Amniotic epithelial cell (primary cell): ENCODE measurements at regions not wholly inside any gene's neighbourhood (a gene's known extent, or its start where the extent isn't known, plus 50 kb on each side); places are given as distances from the start of the nearest gene placed in this dataset.

Experiments
- DNase-seq: peaks from one replicate; pipeline ENCODE4 v3.0.0-alpha.2; 2010; ENCODE audit warnings: low read depth

DNA sequence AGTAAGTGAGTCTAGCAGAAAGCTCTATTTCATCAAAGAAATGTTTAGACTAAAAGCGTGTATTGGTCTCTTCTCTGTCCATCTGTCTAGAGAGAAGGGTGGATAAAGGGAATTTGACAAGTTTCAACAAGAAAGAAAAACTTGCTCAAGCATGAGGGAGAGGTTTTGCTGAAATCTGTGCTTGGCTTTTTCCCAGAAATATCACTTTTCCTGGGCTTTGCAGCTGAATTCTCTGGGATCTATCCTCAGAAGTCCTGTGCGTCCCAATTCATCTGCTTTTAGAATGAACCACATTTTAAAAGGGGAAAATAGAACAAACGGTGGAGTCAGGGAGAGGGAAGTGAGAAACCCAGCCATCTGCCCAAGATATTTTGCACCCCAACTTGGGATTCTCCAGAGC, 59.6 kb upstream of the CELF2 start:
- no peak for DNase-seq

DNA sequence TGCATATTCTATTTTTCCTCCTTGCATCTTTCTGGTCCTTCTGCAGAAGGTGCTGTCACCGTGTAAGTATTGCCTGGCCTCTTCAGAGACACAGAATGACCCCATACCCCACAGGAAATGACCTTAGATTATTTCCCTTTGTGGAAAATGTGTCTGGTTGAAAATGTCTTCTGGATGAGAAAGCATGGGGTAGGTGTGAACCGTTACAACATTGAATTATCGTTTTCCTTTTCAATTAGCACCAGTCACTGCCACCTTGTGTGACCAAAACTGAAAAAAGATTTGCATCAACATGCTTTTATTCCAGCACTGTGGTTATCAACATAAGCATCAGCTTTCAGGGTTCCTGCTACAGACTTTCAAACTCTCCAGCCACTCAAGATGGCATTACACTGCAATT, 58.0 kb upstream of the CELF2 start:
- no peak for DNase-seq

DNA sequence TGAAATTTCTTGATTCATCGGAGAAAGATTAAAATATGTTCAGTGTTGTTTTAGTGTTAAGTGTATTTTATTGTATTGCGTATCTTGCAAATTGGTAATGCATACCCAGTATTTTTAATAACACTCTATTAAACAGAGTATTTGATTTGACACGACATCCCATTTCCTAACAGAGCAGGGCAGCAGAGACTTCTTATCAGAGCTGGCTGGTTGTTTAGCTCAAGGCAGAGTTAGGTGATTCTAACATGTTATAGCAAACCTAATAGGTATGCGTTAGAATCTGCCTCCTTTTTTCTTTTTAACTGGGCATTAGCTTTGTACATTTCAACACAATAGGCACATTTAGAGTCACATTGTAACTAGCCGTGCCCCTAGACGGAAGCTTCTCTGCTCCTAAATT, 57.1 kb upstream of the CELF2 start:
- no peak for DNase-seq

DNA sequence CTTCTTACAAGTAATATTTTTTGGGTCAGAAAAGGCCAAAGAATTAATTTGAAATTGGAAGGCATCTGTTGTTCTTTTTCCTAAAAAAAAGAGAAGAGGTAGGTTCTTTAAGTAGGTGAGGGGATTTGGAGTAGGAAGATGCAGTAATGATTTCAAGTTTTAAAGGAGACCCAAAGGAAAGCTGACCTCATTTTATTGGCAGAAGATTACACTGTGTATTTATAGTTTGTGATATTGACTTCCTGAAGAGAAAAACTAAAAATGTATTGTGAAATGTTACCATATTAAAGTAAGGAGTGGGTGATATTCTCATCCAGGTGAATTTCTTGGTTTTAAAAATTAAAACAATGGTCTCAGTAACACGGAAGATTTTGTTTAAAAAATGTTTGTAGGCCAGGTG, 56.6 kb upstream of the CELF2 start:
- no peak for DNase-seq

DNA sequence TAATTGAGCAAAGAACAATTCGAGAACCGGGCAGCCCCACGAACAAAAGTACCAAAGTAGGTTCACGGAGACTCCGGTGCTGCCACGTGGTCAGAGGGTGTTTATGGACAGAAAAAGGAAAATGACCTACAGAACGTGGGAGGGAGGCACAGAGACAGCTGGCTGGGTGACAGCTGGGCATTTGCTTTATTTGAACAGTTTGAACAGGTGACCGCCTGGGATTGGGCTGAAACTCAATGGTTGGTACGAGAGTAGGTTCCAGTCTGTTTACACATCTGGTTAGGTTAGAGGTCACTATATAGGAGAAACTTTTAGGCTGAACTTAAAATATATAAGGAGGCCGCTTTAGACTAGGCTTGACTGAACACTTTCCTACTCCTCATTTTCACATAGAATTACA, 50.6 kb upstream of the CELF2 start:
- no peak for DNase-seq

DNA sequence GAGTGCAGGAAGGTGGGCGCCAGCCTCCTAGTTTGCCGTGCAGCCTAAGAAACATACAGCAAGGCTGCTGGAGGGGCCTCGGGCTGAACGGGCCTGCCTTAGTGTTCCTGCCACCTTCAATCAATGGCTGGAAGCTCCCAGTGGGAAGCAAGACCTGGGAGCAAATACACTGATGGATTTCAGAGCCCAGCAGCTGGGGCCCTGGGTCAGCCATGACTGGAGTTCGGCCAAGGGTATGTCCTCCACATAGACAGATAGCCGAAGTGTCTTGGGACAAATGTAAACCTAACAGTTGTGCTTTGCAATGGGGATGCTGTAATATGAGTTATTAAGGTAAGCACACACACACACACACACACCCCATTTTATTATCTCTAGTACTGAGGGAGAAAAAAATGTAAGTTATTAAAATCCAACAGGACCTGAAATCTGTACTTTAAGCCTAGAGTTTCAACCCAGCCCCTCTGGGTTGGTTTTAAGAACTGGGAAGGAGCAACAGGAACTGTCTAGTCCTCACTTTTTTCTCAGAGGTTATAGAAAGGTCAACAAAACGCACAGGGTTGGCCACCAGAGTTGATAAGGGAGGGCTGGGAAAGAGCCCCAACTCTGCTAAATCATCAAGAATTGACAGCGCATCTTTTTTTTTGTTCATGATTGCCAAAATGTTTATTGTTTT, 50.0 kb upstream of the CELF2 start:
- DNase-seq = no peak
